ENCODE measurements at regions not wholly inside any gene's neighbourhood (a gene's known extent, or its start where the extent isn't known, plus 50 kb on each side); places are given as distances from the start of the nearest gene placed in this dataset.

GRCh38 chr13:73129023-73129422 is 70.2 kb downstream of the KLF5 start:
- no peak for DNase-seq
